PC-9 (cell line): ENCODE measurements at regions not wholly inside any gene's neighbourhood (a gene's known extent, or its start where the extent isn't known, plus 50 kb on each side); places are given as distances from the start of the nearest gene placed in this dataset.
"Not testable (repeated sequence)": the region's sequence is repeated elsewhere in the genome, so short reads cannot be mapped to it uniquely, and the experiment has no call there.

Experiments
- BruUV-seq: library from RNA; stranded (reverse); fragments of 400-500 nt; replicated peaks from 2 replicates; lab custom pipeline; 2021; lab: Mats Ljungman, UMichigan
- CTCF ChIA-PET: fragments of 300-600 bp; sonication (Branson Sonifier 250); formaldehyde crosslinking; loops from one replicate; lab custom pipeline; 2022; ENCODE audit warnings: antibody characterized with exemption; lab: Charles Lee
- POLR2A ChIA-PET: fragments of 300-600 bp; sonication (Branson Sonifier 250); formaldehyde crosslinking; loops from one replicate; lab custom pipeline; 2022; ENCODE audit warnings: antibody characterized with exemption; ENCODE audit not compliant: unreplicated experiment; lab: Charles Lee
- DNase-seq, 2 experiments: peaks; one replicate each; pipeline versions ENCODE4 v3.0.0 to v3.0.0-alpha.2; 2015 to 2022; ENCODE audit warnings: mixed read lengths in 1 of 2
- H2AFZ ChIP-seq: fragments of 200-600 bp; sonication (generic); 2 replicates; pipeline ENCODE4 v1.8.1; 2017; ENCODE audit warnings: antibody characterized with exemption
- H3F3A ChIP-seq: fragments of 200-600 bp; sonication (generic); 2 replicates; pipeline ENCODE4 v1.8.1; 2017; ENCODE audit warnings: antibody characterized with exemption, mild to moderate bottlenecking, low read depth; ENCODE audit not compliant: insufficient read depth
- H3K27ac ChIP-seq: fragments of 200-600 bp; sonication (generic); 2 replicates; pipeline ENCODE4 v1.6.1; 2016; ENCODE audit warnings: mixed run types
- H3K27me3 ChIP-seq: fragments of 200-600 bp; sonication (generic); 2 replicates; pipeline ENCODE4 v1.6.1; 2016; ENCODE audit warnings: low read depth, mixed run types; ENCODE audit not compliant: insufficient read depth
- H3K36me3 ChIP-seq: fragments of 200-600 bp; sonication (generic); 2 replicates; pipeline ENCODE4 v1.6.1; 2016; ENCODE audit warnings: low read depth, mixed run types
- H3K4me1 ChIP-seq: fragments of 200-600 bp; sonication (generic); replicated peaks from 2 replicates; pipeline ENCODE4 v1.6.1; 2016; ENCODE audit warnings: mixed run types; ENCODE audit not compliant: insufficient read depth
- H3K4me2 ChIP-seq: fragments of 200-600 bp; sonication (generic); 2 replicates; pipeline ENCODE4 v1.6.1; 2017; ENCODE audit warnings: mixed run types
- H3K4me3 ChIP-seq: fragments of 200-600 bp; sonication (generic); 2 replicates; pipeline ENCODE4 v1.6.1; 2016; ENCODE audit warnings: mixed run types
- H3K79me2 ChIP-seq: fragments of 200-600 bp; sonication (generic); 2 replicates; pipeline ENCODE4 v1.6.1; 2017; ENCODE audit warnings: low read depth, mixed run types
- H3K9me2 ChIP-seq: fragments of 200-600 bp; sonication (generic); 2 replicates; pipeline ENCODE4 v1.8.1; 2017; ENCODE audit warnings: mild to moderate bottlenecking; ENCODE audit not compliant: insufficient read depth
- H3K9me3 ChIP-seq: fragments of 200-600 bp; sonication (generic); 2 replicates; pipeline ENCODE4 v1.8.1; 2016; ENCODE audit warnings: low read depth; ENCODE audit not compliant: insufficient read depth
- H4K20me1 ChIP-seq: fragments of 200-600 bp; sonication (generic); 2 replicates; pipeline ENCODE4 v1.8.1; 2017; ENCODE audit not compliant: insufficient read depth
- CTCF ChIP-seq: fragments of 200-600 bp; sonication (generic); conservative IDR thresholded peaks from 2 replicates; pipeline ENCODE4 v1.6.1; 2017; ENCODE audit warnings: mixed run types, antibody characterized with exemption, mild to moderate bottlenecking, moderate library complexity
- EZH2 ChIP-seq: fragments of 200-600 bp; sonication (generic); IDR thresholded peaks from 2 replicates; pipeline ENCODE4 v1.8.0; 2017; ENCODE audit warnings: antibody characterized with exemption, low read depth
- intact Hi-C: fragments of 100-400 bp; cut with micrococcal nuclease; formaldehyde crosslinking; loops from one replicate; pipeline ENCODE4 v1.10.0; 2022; ENCODE audit not compliant: unreplicated experiment

GRCh38 chr10:61016007-61016406 lies 72.0 kb upstream of the RHOBTB1 start:
- H3K9me3 ChIP-seq: no peaks in the 10 kb centered on the region
- BruUV-seq: no TSS peak
- H3K4me1 ChIP-seq: no peaks in the 10 kb centered on the region
- intact Hi-C loops: no loop called here
- ChIA-PET CTCF (interaction anchor here (0.6 kb wide), 1 partner anchor 425 kb away, joined by 3 read pairs; no protein-coding TSS in a partner anchor), POLR2A (no interaction called here)
- no peaks in the 10 kb centered on the region for H3K79me2 ChIP-seq
- no peaks in the 10 kb centered on the region for H3K27me3 ChIP-seq
- H3K4me2 ChIP-seq: no peak overlapping the region
- 0 out of 2 replicates have a peak, but pooled peaks cover 3% of the 10 kb centered on the region for H3K9me2 ChIP-seq
- H3F3A ChIP-seq: no peaks in the 10 kb centered on the region
- H3K4me3 ChIP-seq: no peak overlapping the region
- H3K36me3 ChIP-seq: no peaks in the 10 kb centered on the region
- no peak for DNase-seq
- no peak overlapping the region for H3K27ac ChIP-seq
- no peak overlapping the region for H2AFZ ChIP-seq
- TF ChIP-seq CTCF: no peak
- no peak for TF ChIP-seq EZH2
- no peaks in the 10 kb centered on the region for H4K20me1 ChIP-seq

DNA sequence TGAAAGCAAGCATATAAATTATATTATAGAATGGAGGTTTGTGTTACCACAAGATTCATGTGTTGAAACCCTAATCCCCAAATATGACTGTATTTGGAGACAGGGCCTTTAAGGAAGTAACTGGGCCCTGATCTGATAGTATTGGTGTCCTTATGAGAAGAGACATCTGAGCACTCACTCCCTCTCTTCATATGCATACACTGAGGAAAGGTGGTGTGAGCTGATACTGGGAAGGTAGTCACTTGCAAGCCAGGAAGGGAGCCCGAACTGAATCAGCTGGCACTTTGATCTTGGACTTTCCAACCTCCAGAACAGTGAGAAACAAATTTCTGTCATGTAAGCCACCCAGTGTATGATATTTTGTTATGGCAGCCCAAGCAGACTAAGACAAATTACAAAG lies 66.9 kb upstream of the RHOBTB1 start:
- no peaks in the 10 kb centered on the region for H3K9me2 ChIP-seq
- no peak overlapping the region for H3K27ac ChIP-seq
- no peaks in the 10 kb centered on the region for H3K9me3 ChIP-seq
- TF ChIP-seq CTCF (no peak), EZH2 (no peak)
- H3K79me2 ChIP-seq: no peaks in the 10 kb centered on the region
- H3K4me2 ChIP-seq: no peak overlapping the region
- H3K36me3 ChIP-seq: no peaks in the 10 kb centered on the region
- H4K20me1 ChIP-seq: no peaks in the 10 kb centered on the region
- DNase-seq: no peak
- H2AFZ ChIP-seq: no peak overlapping the region
- intact Hi-C loops: no loop called here
- no peaks in the 10 kb centered on the region for H3K27me3 ChIP-seq
- no peaks in the 10 kb centered on the region for H3F3A ChIP-seq
- POLR2A ChIA-PET: no interaction called here
- no TSS peak for BruUV-seq
- CTCF ChIA-PET: no interaction called here
- H3K4me3 ChIP-seq: no peak overlapping the region
- no peaks in the 10 kb centered on the region for H3K4me1 ChIP-seq

DNA sequence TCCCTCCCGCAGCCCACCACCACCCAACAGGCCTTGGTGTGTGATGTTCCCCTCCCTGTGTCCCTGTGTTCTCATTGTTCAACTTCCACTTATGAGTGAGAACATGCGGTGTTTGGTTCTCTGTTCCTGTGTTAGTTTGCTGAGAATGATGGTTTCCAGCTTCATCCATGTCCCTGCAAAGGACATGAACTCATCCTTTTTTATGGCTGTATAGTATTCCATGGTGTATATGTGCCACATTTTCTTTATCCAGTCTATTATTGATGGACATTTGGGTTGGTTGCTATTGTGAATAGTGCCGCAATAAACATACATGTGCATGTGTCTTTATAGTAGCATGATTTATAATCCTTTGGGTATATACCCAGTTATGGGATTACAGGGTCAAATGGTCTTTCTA lies 59.1 kb upstream of the RHOBTB1 start:
- H3K36me3 ChIP-seq, intact Hi-C loops, DNase-seq, H3K4me2 ChIP-seq, H3F3A ChIP-seq, POLR2A ChIA-PET, CTCF ChIA-PET, H2AFZ ChIP-seq, H4K20me1 ChIP-seq, H3K4me3 ChIP-seq, H3K9me2 ChIP-seq, H3K9me3 ChIP-seq, H3K79me2 ChIP-seq, BruUV-seq, H3K27ac ChIP-seq, H3K4me1 ChIP-seq, H3K27me3 ChIP-seq: not testable (repeated sequence)

DNA sequence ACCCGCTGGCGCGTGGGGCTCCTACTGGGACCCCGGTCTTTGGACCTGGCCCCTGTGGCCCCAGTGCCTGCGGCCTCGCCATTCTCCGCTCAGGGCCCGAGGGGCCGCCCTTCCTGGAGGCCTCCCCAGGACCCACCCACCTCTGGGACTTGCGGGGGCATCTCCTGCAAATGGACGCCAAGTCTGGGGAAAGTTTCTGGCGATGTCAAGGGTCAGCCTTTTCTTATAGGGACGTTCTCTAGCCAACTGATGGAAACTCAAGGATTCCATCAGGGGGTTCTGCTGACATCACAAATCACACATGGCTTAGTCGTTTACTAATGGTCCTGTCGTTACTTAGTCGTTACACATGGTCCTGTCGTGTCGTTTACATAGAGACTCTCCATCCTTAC lies 57.7 kb upstream of the RHOBTB1 start:
- intact Hi-C loops: no loop called here
- Histone ChIP-seq H3K27me3 (no peaks in the 10 kb centered on the region; the same call in 1 of the 2 replicates), H2AFZ (no peak overlapping the region), H3K79me2 (no peaks in the 10 kb centered on the region), H3K36me3 (no peaks in the 10 kb centered on the region), H3K27ac (no peak overlapping the region), H3K4me1 (peaks cover 5% of the 10 kb centered on the region; the same call in 1 of the 2 replicates), H3K4me2 (peak overlapping the region; percentile 77), H3K4me3 (peak overlapping the region; percentile 57; the same call in 1 of the 2 replicates), H3K9me2 (no peaks in the 10 kb centered on the region), H3K9me3 (no peaks in the 10 kb centered on the region), H3F3A (no peaks in the 10 kb centered on the region), H4K20me1 (no peaks in the 10 kb centered on the region)
- CTCF ChIA-PET: interaction anchor here (0.6 kb wide), 1 partner anchor 200 kb away, joined by 3 read pairs; no protein-coding TSS in a partner anchor
- POLR2A ChIA-PET: no interaction called here
- no peak for DNase-seq
- no TSS peak for BruUV-seq
- TF ChIP-seq CTCF: no peak
- TF ChIP-seq EZH2: no peak
